ENCODE measurements at regions not wholly inside any gene's neighbourhood (a gene's known extent, or its start where the extent isn't known, plus 50 kb on each side); places are given as distances from the start of the nearest gene placed in this dataset.

DNA sequence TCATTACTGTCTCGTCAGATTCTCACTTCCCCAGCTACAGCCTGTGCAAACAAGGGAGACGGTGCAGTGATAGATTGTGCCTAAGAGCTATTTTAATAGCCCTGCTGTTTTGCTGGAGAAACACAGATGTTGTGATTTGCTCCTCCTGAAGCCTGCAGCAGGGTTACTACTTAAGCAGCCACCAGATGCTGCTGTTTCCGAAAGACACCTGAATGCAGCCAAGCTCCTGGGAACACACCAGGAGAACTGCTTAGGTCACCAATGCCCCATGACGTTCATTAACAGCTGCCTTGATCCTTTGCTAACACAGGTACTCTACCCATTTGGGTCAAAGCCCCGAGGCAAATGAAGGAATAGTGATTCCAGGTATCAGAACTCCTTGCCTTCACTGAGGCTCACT, 411.8 kb upstream of the DAB1 start:
- Histone ChIP-seq H4K20me1 (ENCODE audit: insufficient read depth) (no peaks in the 10 kb centered on the region), H3F3A (ENCODE audit: insufficient read depth, low read depth) (no peaks in the 10 kb centered on the region), H3K9me2 (ENCODE audit: insufficient read depth) (no peaks in the 10 kb centered on the region), H3K4me2 (no peak overlapping the region), H3K27ac (no peak overlapping the region), H3K36me3 (ENCODE audit: low read depth) (no peaks in the 10 kb centered on the region), H3K4me3 (no peak overlapping the region), H2AFZ (no peak overlapping the region), H3K27me3 (ENCODE audit: insufficient read depth, low read depth) (no peaks in the 10 kb centered on the region), H3K9me3 (ENCODE audit: insufficient read depth, low read depth) (no peaks in the 10 kb centered on the region), H3K4me1 (replicated peaks; ENCODE audit: insufficient read depth) (no peaks in the 10 kb centered on the region), H3K79me2 (ENCODE audit: low read depth) (no peaks in the 10 kb centered on the region)
- ChIA-PET POLR2A (ENCODE audit: unreplicated experiment) (no interaction called here), CTCF (no interaction called here)
- DNase-seq, result no peak
- BruUV-seq (replicated peaks), result no TSS peak
- intact Hi-C loops (cut with micrococcal nuclease; ENCODE audit: unreplicated experiment), result no loop called here
- TF ChIP-seq, protein P1, sequence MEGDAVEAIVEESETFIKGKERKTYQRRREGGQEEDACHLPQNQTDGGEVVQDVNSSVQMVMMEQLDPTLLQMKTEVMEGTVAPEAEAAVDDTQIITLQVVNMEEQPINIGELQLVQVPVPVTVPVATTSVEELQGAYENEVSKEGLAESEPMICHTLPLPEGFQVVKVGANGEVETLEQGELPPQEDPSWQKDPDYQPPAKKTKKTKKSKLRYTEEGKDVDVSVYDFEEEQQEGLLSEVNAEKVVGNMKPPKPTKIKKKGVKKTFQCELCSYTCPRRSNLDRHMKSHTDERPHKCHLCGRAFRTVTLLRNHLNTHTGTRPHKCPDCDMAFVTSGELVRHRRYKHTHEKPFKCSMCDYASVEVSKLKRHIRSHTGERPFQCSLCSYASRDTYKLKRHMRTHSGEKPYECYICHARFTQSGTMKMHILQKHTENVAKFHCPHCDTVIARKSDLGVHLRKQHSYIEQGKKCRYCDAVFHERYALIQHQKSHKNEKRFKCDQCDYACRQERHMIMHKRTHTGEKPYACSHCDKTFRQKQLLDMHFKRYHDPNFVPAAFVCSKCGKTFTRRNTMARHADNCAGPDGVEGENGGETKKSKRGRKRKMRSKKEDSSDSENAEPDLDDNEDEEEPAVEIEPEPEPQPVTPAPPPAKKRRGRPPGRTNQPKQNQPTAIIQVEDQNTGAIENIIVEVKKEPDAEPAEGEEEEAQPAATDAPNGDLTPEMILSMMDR (conservative IDR thresholded peaks at IDR 0.05), result no peak
- no peak for TF ChIP-seq EZH2 (IDR thresholded peaks at IDR 0.05; ENCODE audit: low read depth)

DNA sequence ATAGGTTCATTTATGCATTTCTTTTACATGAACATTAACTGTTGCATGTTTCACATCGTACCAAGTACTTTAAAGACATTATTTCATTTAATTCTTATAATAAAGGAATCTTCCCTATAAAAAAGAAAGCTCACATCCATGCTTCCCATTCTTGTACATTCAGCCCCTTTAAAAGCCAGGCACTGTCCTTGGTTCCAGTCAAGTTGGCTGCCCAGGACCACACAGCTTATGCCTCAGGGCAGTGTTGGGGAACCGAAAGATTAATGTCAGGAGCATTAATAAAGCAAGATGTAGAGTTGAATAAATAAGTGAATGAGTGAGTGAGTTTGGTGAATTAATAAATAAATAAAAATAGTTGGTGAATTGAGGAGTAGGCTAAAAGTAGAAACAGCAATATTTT, 409.4 kb upstream of the DAB1 start:
- no TSS peak for BruUV-seq (replicated peaks)
- Histone ChIP-seq H3K27ac (no peak overlapping the region), H3K4me1 (replicated peaks; ENCODE audit: insufficient read depth) (no peaks in the 10 kb centered on the region), H3F3A (ENCODE audit: insufficient read depth, low read depth) (no peaks in the 10 kb centered on the region), H3K36me3 (ENCODE audit: low read depth) (no peaks in the 10 kb centered on the region), H3K27me3 (ENCODE audit: insufficient read depth, low read depth) (no peaks in the 10 kb centered on the region), H3K9me2 (ENCODE audit: insufficient read depth) (no peaks in the 10 kb centered on the region), H2AFZ (no peak overlapping the region), H4K20me1 (ENCODE audit: insufficient read depth) (no peaks in the 10 kb centered on the region), H3K4me2 (no peak overlapping the region), H3K79me2 (ENCODE audit: low read depth) (no peaks in the 10 kb centered on the region), H3K9me3 (ENCODE audit: insufficient read depth, low read depth) (no peaks in the 10 kb centered on the region), H3K4me3 (no peak overlapping the region)
- ChIA-PET CTCF (no interaction called here), POLR2A (ENCODE audit: unreplicated experiment) (no interaction called here)
- intact Hi-C loops (cut with micrococcal nuclease; ENCODE audit: unreplicated experiment), result no loop called here
- TF ChIP-seq, protein P1 (conservative IDR thresholded peaks at IDR 0.05), result no peak
- no peak for DNase-seq

DNA sequence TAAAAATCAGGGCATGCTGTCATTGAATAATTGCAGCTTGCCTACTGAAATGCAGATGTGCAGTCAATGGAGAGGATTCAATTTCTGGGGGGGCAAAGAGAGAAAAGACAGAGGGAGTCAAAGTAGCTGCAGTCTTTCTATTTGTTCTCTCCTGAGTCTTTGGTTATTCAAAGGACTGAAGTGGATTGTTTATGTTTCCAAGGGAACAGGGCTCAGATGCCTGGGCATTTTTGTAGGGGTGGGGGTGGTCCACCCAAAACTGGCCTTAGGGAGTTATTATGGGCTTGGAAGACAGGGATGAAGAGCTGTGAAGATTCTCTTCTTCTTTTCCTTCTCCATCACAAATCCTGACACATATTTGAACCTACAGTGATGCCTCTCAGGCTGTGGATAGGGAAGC, 408.8 kb upstream of the DAB1 start:
- Histone ChIP-seq H3F3A (ENCODE audit: insufficient read depth, low read depth) (no peaks in the 10 kb centered on the region), H3K4me2 (no peak overlapping the region), H3K36me3 (ENCODE audit: low read depth) (no peaks in the 10 kb centered on the region), H3K27me3 (ENCODE audit: insufficient read depth, low read depth) (no peaks in the 10 kb centered on the region), H3K4me3 (no peak overlapping the region), H3K79me2 (ENCODE audit: low read depth) (no peaks in the 10 kb centered on the region), H2AFZ (no peak overlapping the region), H4K20me1 (ENCODE audit: insufficient read depth) (no peaks in the 10 kb centered on the region), H3K4me1 (replicated peaks; ENCODE audit: insufficient read depth) (no peaks in the 10 kb centered on the region), H3K9me2 (ENCODE audit: insufficient read depth) (no peaks in the 10 kb centered on the region), H3K27ac (no peak overlapping the region), H3K9me3 (ENCODE audit: insufficient read depth, low read depth) (no peaks in the 10 kb centered on the region)
- ChIA-PET POLR2A (ENCODE audit: unreplicated experiment) (no interaction called here), CTCF (no interaction called here)
- TF ChIP-seq, protein P1 (conservative IDR thresholded peaks at IDR 0.05), result no peak
- no peak for TF ChIP-seq EZH2 (IDR thresholded peaks at IDR 0.05; ENCODE audit: low read depth)
- no TSS peak for BruUV-seq (replicated peaks)
- intact Hi-C loops (cut with micrococcal nuclease; ENCODE audit: unreplicated experiment), result no loop called here
- no peak for DNase-seq

All from PC-9 (cell line).